ENCODE measurements at regions not wholly inside any gene's neighbourhood (a gene's known extent, or its start where the extent isn't known, plus 50 kb on each side); places are given as distances from the start of the nearest gene placed in this dataset.

DNA sequence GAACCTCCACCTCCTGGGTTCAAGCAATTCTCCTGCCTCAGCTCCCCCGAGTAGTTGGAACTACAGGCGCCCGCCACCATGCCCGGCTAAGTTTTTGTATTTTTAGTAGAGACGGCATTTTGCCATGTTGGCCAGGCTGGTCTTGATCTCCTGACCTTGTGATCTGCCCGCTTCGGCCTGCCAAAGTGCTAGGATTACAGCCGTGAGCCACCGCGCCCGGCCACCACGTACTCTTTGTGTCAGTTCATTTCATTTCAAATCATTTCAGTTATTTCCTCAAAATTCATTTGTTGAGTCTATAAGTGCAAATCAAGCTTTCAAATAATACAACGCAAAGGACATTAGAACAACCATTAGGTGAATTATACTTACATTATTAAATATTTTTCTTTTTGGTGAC, 943.8 kb downstream of the TYW1 start:
- no peak for DNase-seq

DNA sequence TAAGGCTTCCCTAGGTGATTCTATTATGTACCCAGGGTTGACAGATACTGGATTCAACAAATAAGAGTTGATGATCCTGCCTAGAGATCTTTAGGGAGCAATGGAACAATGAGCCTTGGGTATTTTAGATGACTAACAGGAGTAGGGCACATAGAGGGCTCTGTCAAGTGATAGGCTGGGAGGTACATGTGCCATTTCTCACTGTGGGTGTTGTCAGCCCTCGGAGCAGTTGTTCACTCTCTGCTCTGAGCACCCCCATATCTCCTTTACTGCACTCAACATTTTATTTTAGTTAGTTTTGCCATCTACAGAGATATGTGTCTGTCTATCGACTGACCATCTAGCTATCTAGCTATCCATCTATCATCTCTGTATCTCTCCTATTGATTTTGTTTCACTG, 950.6 kb downstream of the TYW1 start:
- no peak for DNase-seq

DNA sequence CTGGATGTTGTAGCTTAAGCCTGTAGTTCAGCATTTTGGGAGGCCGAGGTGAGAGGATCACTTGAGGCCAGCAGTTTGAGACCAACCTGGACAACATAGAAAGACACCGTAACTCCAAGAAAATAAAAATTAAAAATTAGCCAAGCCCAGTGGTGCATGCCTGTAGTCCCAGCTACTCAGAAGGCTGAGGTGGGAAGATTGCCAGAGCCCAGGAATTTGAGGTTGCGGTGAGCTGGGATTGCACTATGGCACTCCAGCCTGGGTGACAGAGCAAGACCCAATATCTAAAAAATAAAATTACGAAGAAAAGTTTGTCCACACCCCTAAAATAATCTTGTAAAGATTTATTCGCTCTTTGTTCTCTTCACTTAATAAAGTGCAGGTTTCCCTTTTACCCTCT, 951.0 kb downstream of the TYW1 start:
- DNase-seq, result no peak

DNA sequence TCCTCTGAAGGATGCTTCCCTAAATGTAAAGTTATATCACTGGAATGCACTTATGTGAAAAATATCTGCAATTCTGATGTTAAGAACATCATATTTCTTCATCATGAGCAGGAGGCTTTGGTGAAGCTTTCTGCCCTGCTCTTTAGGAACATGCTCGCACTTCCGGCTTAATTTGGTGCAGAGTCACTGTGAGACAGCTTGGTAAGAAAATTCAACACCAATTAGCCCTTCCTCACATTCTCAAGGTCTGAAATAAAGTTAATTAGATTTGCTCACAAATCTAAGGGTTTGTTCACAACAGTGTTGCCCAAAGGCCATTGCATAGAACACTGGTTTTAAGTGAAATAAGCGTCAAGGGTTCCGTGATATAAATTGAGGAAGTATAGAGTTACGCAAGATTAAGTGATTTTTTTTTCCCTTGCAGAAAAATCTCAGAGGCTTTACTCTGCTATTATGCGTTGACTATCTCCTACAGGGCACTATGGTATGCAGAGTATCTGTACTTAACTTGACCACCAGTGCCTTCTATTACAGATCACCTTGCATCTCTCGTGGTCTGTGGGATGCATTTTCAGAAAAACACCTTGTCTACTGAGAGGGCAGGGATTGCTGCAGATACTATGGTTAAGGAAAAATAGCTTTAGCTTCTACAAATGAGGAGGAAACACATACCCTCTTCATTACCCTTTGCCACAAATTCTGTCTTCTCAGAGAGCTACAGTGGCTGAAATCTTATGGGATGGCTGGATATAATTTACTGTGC, 953.9 kb downstream of the TYW1 start:
- no peak for DNase-seq

DNA sequence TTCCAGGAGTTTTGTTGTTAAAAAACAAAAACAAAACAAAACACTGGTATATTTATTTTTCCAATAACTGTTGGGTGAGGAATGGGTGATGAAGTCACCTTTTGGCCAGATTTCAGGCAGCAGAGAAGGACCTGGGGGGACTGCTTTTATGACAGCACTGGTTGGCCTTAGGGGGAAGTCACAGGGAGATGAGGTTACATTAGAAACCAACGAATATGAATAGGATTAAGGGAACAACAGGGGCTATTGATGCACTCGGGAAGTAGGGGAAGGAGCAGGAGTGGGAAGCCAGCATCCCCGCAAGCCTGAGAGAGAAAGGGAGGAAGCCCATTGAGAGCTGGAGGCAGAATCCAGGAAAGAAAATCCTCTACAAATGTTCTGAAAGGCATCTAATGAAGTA, 958.4 kb downstream of the TYW1 start:
- DNase-seq, result no peak

DNA sequence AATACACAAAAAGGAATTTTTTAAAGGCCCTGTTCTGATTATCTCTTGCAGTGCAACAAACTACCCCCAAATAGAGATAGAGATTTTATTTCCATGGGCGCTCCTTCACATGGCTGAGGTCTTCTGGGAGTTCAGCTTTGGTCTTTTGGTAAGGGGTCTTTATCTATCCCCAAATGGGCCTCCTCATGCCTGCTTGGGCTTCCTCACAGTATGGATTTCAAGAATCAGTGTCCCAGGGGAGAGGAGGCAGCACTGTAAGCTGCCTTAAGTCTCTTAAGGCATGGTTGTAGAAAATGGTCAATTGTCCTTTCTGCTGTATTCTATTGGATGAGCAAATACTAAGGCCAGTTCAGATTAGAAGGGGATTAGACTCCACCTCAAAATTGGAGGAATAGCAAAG, 966.2 kb downstream of the TYW1 start:
- no peak for DNase-seq

DNA sequence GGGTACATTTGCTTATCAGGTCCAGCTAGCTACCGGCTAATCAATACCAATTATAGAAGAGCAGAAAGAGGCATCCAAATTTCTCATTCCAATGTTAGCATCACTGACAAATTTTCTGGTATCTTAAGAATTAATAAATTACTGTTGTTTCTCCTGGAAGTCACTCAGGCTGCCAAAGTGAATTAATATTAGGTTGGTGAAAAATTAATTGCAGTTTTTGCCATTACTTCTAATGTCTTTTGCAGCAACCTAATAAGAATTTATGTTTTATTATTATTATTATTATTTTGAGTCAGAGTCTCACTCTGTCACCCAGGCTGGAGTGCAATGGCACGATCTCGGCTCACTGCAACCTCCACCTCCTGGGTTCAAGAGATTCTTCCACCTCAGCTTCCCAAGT, 979.9 kb downstream of the TYW1 start:
- no peak for DNase-seq

DNA sequence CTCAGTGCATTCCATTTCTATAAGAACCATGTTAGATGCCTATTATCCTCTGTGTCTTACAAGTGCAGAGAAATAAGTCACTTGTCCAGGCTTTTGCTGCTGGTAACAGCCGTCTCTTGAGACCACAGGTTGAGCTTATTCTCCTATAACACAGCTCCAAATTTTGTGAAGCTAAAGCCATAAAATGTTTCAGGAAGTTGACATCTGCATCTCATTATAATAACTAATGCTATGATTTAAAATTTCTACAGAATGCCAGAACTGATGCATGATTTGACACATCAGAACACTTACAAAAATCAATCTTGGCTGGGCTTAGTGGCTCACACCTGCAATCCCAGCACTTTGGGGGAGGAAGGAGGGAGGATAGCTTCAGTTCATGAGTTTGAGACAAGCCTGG, 986.9 kb downstream of the TYW1 start:
- no peak for DNase-seq

DNA sequence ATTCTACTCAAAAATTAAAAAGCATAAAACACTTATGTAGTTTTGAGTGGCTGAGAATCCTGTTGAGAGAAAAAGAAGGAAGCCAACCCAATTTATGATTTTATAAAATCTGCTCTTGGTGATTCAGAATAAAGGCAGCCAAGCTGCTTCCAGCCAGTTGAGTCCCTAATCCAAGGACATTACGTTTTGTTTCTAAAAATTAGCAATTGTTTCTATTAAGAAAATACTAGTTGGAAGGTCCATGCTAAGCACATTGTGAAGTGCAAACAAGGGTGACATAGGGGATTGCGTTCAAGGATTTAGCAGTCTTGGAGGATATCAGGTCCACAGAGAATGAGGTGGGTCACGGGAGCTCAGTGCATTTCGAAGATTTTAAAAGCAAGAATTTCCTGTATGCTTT, 987.7 kb downstream of the TYW1 start:
- no peak for DNase-seq

DNA sequence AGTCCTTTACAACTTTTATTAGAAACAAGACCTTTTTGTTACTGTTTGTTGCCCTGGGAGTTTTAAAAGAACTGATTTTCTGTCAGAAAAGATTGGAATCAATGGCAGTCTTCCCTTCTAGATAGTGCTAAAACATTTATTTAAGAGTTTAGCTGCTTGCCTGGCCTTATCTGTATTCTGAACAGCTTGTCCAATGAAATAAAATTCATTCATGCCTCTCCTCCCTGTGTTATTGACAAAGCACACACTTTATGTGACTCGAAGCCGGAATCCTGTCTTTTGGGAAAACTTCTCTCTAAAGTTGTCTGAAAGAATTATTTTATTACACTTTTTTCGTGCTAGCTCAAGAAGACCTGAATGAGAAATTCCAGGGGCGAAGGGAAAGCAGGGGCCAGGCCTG, 992.5 kb downstream of the TYW1 start:
- DNase-seq, result no peak

DNA sequence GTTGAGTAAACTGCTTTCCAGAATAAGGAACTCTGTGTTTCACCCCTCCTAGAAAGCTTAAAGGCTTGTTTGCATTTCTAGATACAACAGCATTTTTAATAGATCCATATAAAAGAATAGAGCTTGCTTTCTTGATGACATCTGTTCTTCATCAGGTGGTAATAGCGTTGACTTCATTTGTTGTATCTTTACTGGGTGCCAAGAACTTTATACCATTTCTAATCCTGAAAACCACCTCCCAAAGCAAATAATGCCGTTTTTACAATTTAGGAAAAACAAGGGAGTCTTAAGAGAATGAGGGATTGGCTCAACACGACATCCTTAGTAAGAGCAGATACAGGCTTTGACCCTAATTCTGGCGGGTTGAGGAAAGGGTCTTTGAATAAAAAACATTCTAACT, 993.4 kb downstream of the TYW1 start:
- no peak for DNase-seq

DNA sequence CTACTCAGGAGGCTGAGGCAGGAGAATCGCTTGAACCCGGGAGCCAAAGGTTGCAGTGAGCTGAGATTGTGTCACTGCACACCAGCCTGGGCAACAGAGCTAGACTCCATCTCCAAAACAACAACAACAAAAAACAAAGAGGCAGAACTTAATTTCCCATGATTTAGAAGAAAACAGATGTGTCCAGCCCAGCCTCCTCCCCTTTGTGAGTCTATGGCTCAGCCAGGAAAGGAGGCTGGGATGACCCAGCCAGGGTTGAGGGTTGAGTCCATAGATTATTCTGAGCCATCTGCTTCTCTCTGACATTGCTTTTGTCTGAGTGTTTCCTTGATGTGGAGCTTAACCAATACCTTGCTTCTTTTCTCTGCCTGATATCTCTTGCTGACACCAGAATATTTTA, 994.1 kb downstream of the TYW1 start:
- DNase-seq, result no peak

DNA sequence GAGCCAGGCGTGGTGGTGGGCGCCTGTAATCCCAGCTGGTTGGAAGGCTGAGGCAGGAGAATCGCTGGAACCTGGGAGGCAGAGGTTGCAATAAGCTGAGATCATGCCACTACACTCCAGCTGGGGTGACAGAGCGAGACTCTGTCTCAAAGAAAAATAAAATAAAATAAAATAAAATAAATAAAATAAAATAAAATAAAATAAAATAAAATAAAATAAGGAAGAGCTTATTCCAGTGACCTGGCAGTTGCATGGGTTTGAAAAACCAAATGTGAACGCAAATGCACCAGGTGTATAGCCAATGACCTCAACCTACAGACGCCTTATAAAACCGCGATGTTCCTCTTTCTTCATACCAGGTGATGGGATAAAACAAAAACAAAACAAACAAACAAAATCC, 995.7 kb downstream of the TYW1 start:
- DNase-seq, result no peak

DNA sequence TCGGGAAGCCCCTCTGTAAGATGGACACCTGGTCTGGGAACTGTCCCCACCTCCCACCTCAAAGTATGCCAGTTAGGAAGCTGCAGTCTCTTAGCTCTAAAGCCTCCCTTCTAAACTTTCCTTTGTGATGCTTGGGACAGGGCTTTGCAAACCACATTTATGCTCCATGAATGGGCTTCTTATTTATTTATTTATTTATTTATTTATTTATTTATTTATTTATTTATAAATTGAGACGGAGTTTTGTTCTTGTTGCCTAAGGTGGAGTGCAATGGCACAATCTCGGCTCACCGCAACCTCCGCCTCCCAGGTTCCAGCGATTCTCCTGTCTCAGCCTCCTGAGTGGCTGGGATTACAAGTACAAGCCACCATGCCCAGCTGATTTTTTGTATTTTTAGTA, 1009.4 kb downstream of the TYW1 start:
- no peak for DNase-seq

DNA sequence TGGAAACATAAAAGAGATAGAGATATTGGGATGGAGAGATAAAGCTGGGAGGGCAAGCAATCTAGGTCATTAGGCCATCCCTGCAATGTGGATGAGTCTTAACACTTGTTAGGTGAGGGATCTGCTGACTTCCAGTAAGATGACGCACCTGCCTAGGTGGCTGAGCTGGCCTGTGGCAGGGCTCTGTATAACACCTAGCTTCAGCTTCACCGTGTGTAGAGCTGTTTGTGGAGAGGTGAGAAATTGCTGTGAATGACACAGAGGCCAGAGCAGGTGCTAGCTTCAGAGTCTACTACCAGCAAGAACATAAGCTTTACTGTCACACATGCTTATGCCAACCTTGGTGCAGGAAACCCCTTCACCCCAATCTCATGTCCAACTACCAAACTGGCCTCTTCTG, 1010.0 kb downstream of the TYW1 start:
- DNase-seq, result no peak

DNA sequence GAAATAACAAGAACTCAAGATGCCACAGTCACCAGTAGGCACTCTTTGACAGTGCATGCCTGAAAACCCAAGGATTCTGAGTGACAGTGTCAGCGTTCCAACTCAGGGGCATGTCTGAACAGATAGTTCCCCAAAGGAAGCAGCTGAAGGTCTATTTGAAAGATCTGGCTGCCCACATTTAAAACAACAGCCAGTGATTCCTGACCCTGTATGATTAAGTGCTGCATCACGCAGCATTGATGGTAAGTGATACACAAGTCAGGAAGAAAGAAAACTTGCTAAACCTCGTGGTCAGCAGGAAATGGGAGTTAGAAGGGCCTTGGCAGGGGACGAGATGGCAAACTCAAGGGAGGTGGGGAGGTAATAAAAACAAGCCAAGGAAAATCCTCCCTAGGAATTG, 1013.1 kb downstream of the TYW1 start:
- DNase-seq, result no peak

DNA sequence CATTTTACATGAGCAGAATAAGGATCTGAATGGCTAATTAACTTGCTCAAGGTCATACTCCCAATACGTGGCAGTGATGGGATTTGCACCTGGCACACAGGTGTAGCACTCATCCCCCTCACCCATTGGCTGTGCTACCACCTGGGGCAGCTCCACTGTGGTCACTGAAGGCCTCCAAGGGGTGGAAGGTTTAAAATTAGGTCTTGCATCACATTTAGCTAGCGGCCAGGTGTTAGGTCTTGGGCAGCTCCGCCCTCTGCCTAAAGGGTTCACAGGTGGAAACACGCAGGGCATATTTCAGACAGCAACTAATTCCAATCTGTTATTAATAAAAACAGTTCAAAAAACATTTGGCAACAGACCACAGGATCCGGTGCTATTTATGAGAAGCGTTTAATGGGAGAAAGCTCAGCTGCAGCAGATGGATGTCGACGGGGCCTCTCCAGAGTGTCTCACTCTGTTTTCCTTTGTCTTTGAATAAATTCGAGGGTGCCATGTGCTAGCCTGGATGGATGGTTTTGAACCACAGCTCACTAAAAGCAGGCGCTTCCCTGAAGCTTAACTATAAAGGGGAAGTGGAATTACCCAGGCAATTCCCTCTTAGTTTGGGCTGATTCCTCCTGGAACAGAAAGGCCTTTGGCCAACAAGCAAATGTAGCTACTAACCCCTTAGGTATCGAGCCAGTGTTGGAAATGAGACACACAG, 1017.6 kb downstream of the TYW1 start:
- DNase-seq, result no peak

DNA sequence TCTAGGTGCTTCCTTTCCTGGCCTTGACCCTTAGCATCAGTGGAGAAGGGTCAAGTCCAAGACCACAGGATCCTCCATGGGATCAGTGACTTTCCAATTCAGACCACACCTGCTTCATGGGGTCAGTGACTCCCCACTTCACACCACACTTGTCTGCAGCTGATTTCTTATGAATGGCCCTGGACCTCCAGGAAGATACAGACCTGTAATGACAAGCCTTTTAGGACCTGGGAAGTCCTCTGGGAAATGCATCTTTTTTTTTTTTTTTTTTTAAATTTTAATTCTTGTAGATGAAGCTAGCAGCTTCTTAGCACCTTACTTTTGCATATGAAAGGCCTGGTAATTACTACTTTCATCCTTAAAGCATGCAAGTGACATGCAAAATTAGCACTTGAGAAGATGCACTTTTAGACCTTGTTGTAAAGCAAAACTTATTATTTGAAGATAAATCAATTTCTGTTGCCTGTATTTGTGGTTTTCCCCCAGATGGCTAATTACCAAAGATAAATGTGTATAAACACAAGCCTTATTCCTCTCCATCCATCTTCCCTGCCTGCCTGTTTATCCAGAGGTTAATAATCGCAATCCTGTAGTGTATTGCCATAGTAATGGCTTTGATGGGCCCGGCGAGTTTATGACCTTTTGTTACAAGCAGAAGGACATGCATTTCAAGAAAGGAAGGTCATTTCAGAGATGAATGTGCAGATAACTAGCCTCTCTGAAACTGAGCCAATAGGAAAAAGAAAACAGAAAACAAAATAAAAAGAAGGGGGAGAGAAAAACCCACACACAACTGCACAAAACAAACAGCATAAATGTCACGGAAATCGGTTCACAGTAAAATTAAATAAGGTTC, 1018.7 kb downstream of the TYW1 start:
- DNase-seq, result no peak

DNA sequence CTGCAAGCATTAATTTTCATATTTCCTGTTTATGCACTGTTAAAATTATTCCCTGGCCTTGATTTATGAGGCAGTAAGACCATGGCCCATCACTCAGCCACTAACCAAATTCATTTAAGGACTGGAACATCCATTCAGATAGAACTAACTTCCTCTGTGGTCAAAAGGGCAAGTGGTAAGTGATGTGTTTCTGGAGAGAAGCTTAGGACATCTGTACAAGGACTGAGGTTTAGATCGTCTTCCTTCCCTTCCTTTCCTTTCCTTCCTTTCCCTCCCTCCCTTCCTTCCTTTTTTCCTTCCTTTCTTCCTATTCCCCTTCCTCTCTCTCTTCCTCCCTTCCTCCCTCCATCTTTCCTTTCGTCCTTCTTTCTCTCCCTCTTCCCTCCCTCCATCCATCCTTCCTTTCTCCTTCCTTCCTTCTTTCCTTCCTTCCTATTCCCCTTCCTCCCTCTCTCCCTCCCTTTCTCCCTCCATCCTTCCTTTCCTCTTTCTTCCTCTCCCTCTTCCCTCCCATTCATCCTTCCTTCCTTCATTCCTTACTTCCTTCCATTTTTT, 1019.4 kb downstream of the TYW1 start:
- no peak for DNase-seq

DNA sequence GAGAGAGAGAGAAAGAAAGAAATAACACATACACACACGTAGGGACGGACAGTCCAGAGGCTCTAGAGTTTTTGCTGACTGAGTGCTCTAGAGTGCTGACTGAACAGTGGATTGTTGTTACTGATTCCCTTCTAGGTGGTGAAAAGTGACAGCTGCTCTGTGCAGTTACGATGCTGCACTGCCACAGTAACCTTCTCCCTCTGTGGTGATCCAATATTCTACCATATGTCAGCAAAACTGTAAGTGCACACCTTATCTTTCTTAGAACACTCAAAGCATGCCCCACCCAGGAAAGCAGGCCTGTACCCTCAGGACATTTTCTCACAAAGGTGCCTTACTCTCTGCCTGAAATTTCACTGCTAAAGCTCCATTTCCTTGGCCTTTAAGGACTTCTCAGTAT, 1023.5 kb downstream of the TYW1 start:
- DNase-seq, result no peak

DNA sequence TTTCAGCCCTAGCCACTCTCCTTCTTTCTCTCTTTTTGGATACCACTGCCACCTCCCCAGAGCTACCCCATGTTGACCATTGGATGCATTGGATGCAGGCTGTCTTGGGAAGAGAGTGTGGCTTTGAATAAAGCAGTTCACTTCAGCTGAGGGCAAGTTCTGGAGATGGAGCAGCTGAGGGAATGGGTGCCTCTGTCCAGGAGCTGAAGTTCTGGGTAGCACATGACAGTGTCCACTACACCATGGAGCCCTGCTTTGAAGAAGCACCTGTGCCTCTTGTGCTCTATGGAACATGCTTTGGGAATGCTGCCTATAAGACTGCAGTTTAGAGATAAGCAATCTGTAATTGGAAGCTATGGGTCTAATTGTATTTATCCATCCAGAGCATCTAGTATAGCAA, 1028.7 kb downstream of the TYW1 start:
- DNase-seq, result no peak

DNA sequence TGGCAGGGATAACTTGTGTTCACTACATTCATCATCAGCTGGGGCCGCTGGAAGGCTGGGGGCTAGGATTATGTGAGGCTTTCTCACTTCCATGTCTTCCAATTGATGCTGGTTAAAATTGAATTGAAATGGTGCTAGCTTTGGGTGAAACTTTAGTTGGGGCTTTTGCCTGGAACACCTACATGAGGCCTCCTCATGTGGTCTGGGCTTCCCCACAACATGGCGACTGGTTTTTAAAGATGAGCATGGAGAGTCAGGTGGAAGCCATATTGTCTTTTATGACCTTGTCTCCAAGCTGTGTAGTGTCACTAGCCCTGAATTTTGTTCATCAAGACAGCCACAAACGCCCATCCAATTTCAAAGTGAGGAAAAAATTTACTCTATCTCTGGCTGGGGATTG, 1033.9 kb downstream of the TYW1 start:
- DNase-seq, result no peak

DNA sequence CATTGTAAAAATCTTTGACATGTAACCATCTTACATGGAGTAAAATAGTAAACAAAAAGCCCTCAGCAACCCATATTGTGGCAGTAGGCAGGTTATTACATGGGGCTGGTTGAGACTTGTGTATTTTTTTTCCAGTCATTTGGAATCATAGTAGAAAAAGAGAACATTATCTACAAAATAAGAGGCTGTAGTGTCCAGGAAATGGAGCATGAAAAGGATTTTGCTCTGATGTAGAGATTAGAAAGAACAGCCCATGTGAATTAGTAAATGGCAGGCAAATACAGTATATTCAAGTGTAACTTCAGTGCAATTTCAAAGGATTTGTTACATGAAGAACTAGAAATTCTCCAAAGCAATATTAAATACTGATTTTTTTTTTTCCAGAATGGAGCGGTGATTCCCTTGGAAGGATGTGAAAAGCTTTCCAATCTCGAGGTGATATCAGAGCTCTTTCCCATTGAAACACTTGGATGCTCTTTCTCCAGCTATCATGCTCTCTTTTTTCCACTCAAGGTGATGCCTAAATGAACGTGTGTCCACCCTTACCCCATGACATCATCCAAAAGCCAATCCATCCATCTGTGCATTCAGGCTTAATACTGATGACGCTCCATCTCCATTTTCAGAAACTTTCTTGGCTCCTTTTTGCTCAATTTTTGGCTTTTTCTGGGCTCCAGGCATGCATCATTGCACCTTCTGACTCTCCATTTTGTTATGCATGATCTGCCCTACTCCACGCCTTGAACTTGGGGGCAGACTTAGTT, 1034.7 kb downstream of the TYW1 start:
- DNase-seq, result no peak

All from NCI-H345 (cell line).